ENCODE measurements at regions not wholly inside any gene's neighbourhood (a gene's known extent, or its start where the extent isn't known, plus 50 kb on each side); places are given as distances from the start of the nearest gene placed in this dataset.
"Not testable (repeated sequence)": the region's sequence is repeated elsewhere in the genome, so short reads cannot be mapped to it uniquely, and the experiment has no call there.

GRCh38 chr20:43837856-43838702 is 76.6 kb upstream of the TOX2 start:
- DNase-seq (ENCODE audit: low read depth): no peak

GRCh38 chr20:43836790-43837189 is 77.9 kb upstream of the TOX2 start:
- DNase-seq (ENCODE audit: low read depth): no peak

GRCh38 chr20:43835944-43836508 is 78.6 kb upstream of the TOX2 start:
- no peak for DNase-seq (ENCODE audit: low read depth)

- DNase-seq (ENCODE audit: low read depth): no peak
Measured at GRCh38 chr20:43833511-43834395, 80.9 kb upstream of the TOX2 start.

GRCh38 chr20:43832961-43833360 is 81.7 kb upstream of the TOX2 start:
- DNase-seq (ENCODE audit: low read depth): no peak

GRCh38 chr20:43832096-43832816 is 82.4 kb upstream of the TOX2 start:
- no peak for DNase-seq (ENCODE audit: low read depth)

GRCh38 chr20:43831481-43832065 is 83.1 kb upstream of the TOX2 start:
- no peak for DNase-seq (ENCODE audit: low read depth)

GRCh38 chr20:43830883-43831282 is 83.8 kb upstream of the TOX2 start:
- DNase-seq (ENCODE audit: low read depth): no peak

- DNase-seq (ENCODE audit: low read depth): no peak
Measured at GRCh38 chr20:43829951-43830690, 84.5 kb upstream of the TOX2 start.

- no peak for DNase-seq (ENCODE audit: low read depth)
Measured at GRCh38 chr20:43827940-43828562, 86.6 kb upstream of the TOX2 start.

GRCh38 chr20:43826943-43827342 is 87.7 kb upstream of the TOX2 start:
- not testable (repeated sequence) for DNase-seq (ENCODE audit: low read depth)

- no peak for DNase-seq (ENCODE audit: low read depth)
Measured at GRCh38 chr20:43825581-43825980, 89.1 kb upstream of the TOX2 start.

- DNase-seq (ENCODE audit: low read depth): no peak
Measured at GRCh38 chr20:43825051-43825402, 89.6 kb upstream of the TOX2 start.

GRCh38 chr20:43824309-43825050 is 90.2 kb upstream of the TOX2 start:
- no peak for DNase-seq (ENCODE audit: low read depth)

GRCh38 chr20:43821795-43822194 is 92.9 kb upstream of the TOX2 start:
- no peak for DNase-seq (ENCODE audit: low read depth)

- DNase-seq (ENCODE audit: low read depth): no peak
Measured at GRCh38 chr20:43820731-43821330, 93.8 kb upstream of the TOX2 start.

- no peak for DNase-seq (ENCODE audit: low read depth)
Measured at GRCh38 chr20:43812216-43812615, 85.4 kb upstream of the GTSF1L start.

GRCh38 chr20:43809206-43809819 is 82.5 kb upstream of the GTSF1L start:
- no peak for DNase-seq (ENCODE audit: low read depth)

- no peak for DNase-seq (ENCODE audit: low read depth)
Measured at GRCh38 chr20:43804781-43805180, 78.0 kb upstream of the GTSF1L start.

Measured in activated T-cell treated with anti-CD3 and anti-CD28 coated beads for 1 hour (primary cell).